GM21528 (cell line): ENCODE measurements at regions not wholly inside any gene's neighbourhood (a gene's known extent, or its start where the extent isn't known, plus 50 kb on each side); places are given as distances from the start of the nearest gene placed in this dataset.

ENCODE experiments used
- ATAC-seq: cut with Tn5 transposase; IDR thresholded peaks from one replicate; pipeline ENCODE4 v1.9.1; 2021; ENCODE audit warnings: mild to moderate bottlenecking, moderate library complexity; ENCODE audit not compliant: unreplicated experiment, low FRiP score

DNA sequence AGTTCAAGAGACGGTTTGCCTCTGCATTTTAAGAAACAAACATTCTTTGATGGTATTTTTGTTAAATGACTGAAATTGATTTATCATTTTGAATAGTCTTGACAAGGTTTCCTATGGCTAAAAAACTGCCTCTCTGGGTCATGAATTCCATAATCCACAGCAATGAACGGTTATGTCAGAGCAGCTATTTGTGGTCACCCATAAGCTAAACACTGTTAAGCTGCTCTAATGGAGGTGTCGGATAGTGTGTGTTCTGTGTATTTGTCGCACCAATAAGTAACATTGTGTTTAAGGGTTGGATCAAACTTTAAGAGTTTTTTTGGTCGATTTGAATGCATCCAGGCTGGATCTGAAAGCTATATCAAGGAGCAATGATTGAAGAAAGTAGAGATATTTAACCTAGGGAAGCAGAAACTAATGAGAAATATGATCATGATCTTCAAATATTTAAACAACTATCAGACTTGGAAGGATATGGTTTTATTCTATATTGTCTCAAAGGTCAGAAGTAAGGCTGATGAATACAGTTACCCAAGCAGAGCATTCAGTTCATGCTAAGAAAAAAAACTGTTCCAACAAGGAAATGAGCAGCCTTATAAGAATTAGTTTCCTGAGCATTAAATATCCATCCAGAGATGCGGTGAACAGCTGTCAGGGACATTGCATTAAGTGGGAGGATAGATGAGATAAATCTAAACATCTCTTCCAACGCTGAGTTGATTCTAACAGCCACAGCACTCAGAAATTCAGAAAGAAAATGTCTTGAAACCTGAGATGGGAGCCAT lies 232.3 kb upstream of the RPS6KA3 start:
- no peak for ATAC-seq

DNA sequence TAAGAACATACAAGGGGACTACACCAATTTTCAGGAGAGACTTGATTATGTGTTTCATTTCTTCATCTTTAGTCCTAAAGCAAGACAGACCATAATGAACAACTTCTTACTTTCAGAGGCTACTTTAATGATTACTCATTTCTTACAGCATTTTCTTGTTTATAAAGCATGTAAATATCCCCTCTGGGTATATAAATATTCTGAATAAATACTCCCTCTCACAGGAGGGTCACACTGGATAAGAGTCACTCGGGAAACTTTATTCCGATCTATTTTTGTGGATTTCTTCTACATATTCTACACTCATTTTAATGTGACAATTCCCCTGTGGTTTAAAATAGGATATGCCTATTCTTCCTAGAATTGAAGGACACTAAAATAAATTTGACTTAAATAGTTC lies 228.9 kb upstream of the RPS6KA3 start:
- no peak for ATAC-seq

- ATAC-seq: no peak
These were observed 221.8 kb upstream of the RPS6KA3 start for GRCh38 chrX:20488473-20488872.

DNA sequence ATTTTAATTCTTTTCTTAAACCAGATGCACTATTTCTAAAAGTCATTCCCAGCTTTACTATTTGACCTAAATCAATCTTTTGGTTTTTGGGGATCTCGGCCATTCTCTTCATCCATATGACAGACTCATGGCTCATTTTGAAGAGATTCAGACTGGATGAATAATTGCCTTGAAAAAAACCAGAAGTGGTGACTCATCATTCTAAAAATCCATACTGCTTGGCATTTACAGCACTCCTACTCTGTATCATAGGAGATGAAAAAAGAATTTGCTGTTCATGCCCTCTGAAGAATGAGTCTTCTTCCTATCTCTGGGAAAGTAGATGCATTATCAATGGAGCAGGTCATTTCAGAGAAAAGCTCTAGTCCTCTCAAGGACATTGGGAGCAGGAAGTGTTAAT lies 220.5 kb upstream of the RPS6KA3 start:
- no peak for ATAC-seq

GRCh38 chrX:20481632-20482031 lies 214.9 kb upstream of the RPS6KA3 start:
- no peak for ATAC-seq

- no peak for ATAC-seq
These were observed 213.2 kb upstream of the RPS6KA3 start for GRCh38 chrX:20479896-20480295.

DNA sequence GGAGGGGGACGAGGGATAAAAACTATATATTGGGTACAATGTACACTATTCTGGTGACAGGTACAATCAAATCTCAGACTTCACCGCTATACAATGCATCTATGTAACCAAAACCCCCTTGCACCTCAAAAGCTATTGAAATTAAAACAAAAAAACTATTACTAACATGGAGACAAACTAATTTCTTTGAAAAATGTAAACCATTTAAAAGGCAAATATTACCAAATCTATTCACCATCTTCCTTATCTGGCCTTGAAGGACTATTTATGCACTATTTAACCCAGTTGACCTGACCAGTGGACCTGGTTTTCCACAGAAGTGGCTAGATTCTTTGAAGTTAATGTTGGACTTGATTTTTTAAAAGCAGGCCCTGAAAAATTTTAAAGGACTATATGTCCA lies 212.3 kb upstream of the RPS6KA3 start:
- ATAC-seq: no peak

DNA sequence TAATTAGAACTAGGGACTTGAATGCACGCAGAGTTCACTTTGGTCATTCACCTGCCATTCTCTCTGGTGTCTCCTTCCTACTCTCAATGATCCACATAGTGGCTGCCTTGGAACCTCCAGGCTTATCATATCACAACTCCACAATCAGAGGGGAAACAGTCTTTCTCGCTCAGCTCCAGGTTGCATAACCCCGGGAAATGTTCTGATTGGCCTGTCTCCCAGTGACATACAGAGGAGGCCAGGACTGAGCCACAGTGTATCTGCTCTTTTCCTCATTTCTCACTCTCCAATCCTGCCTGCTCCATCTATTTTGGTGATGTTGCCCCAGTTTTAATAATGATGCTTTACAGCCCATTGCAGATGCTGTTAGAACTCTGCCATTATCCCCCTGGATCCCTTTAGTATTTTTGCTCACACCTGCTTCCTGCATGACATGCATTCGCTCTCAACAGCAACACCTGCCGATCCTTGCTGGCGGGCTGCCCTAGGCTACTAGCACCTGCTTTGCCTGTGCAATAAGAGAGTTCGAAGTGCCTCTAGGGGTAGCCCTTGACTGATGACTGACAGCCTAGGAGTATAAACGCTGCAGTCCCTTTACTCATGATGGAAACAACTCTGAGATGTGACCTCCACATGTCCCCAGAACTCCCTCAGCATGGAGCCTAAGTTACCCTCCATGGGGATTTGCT lies 211.3 kb upstream of the RPS6KA3 start:
- ATAC-seq: no peak

GRCh38 chrX:20477219-20477618 lies 210.5 kb upstream of the RPS6KA3 start:
- no peak for ATAC-seq

DNA sequence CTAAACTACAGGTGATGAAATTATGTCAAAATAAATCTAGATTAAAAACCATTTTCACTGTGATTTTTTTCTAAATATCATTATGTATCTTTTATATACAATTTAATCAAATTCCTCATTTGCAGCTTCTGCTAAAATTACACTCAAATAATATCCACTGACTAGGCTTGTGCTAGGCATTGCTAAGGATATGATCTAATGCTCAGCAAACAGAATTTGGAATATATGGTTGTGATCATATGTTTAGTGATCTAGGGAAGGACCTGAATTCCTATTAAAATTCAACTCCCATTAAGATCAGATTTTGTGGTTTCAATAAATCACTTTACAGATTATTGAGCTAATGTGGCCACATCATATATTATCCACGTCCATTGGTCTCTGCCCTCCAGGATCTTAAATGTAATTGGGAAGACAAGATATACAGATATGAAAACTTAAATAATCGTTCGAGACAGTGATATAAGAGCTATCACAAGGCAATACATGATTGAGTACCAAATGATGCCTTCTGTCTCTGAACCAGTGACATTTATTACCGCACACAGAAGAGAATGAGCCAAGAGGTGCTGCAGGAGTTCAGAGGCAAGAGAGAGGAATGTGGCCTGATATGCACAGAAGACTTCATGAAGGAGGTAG lies 206.0 kb upstream of the RPS6KA3 start:
- no peak for ATAC-seq

DNA sequence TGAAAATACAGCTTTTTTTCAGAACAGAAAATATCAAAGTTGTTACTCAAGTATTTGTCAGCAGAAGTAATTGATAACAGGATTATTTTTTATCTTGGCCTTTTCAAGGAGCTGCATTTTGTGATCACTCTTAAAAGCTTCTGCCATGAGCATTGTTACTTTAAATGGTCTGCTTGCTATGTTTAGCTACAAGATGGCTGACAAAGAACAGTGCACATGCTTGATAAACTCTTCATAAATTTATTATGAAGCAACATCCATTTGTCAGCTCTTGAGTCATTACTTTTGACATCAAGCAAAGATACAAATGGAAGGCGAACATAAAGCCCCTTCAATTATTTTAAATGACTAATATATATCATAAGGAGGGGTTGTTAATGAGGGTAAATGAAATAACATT lies 205.4 kb upstream of the RPS6KA3 start:
- no peak for ATAC-seq

DNA sequence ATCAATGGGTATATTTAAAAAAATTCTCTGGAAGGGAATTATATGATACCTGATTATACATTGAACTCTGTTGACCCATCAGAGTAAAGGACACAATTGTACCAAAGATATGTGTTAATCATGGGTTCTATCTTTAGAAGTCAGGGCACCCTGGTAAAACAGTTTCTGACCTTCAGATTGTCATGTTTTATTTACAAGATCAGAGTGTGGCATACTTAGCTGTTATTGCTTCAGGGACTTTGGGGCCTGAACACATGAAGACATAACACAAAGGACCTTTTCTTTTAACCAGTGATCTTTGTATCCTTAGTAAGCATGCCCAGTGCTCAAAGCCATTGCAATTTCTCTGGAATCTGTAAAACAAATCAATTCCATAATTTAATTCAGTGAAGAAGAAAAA lies 204.8 kb upstream of the RPS6KA3 start:
- ATAC-seq: no peak

- ATAC-seq: no peak
These were observed 196.8 kb upstream of the RPS6KA3 start for GRCh38 chrX:20463296-20464075.

GRCh38 chrX:20461576-20461975 lies 194.9 kb upstream of the RPS6KA3 start:
- no peak for ATAC-seq

GRCh38 chrX:20461002-20461401 lies 194.3 kb upstream of the RPS6KA3 start:
- no peak for ATAC-seq

GRCh38 chrX:20459410-20460350 lies 193.0 kb upstream of the RPS6KA3 start:
- ATAC-seq: no peak

- ATAC-seq: no peak
These were observed 190.3 kb upstream of the RPS6KA3 start for GRCh38 chrX:20456971-20457370.

GRCh38 chrX:20455001-20455400 lies 188.3 kb upstream of the RPS6KA3 start:
- no peak for ATAC-seq

DNA sequence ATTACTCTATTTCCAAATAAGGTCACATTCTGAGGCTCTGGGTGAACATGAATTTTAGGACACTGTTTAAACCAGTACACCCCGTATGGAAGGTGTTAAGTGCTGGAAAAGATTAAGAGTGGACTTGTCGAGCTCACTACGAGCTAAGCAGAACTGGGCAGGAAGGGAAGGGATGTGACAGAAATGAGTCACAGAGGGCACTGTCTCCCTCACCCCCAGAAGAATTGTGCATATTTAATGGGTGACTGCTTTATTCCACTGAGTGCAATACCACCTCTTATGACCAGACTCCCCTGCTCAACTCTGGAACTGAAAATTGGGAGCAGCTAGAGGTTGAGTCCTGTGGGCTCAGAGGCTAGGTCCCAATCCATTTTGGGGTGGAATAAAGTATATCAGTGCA lies 187.4 kb upstream of the RPS6KA3 start:
- ATAC-seq: no peak

DNA sequence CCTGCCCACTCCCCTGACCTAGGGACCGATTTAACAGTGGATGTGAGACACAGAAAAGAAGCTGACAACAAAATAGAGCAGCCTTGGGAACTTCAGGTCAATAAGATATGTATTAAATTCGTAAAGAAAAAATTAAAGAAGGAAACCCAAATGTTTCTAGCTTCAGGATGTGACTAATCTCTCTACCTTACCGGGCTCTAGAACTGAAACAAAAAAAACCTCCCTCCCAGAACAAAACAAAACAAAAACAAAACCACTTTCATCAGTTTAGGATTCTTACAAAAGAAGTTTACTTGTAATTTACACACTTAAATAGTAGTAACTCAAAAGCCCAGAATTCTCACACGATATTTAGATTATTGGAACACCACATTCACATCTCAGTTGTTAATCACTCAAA lies 185.8 kb upstream of the RPS6KA3 start:
- ATAC-seq: peak; percentile 77
